GM18502 (cell line): ENCODE measurements at regions not wholly inside any gene's neighbourhood (a gene's known extent, or its start where the extent isn't known, plus 50 kb on each side); places are given as distances from the start of the nearest gene placed in this dataset.
A peak's percentile ranks its signal among the peaks of the same experiment; 100 is the strongest.

Experiments
- ATAC-seq: cut with Tn5 transposase; IDR thresholded peaks from one replicate; pipeline ENCODE4 v1.9.1; 2021; ENCODE audit warnings: mild to moderate bottlenecking; ENCODE audit not compliant: unreplicated experiment, poor library complexity

DNA sequence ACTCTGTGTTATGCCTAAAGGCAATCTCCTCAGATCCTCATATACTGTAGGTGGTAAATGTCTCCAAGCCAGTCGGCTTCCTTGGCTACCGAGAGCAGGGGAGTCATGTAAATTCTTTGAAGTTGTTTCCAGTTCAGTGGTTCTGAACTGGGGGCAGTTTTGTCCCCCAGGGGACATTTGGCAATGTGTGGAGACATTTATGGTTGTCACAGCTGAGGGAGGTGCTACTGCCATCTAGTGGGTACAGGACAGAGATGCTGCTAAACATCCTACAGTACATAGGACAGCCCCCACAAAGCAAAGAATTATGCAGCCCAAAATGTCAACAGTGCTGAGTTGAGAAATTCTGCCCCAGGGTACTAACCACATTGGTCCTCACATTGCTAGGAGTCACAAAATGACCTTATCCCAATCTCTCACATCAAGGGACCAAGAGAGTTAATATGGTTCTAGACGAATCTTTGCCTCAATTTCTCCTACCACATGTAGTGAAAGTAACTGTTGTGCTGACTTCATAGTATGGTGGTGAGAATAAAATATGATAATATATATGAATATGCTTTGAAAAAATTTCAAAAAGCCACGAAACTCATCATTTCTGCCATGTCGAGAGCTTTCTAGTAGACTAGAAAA lies 104.4 kb upstream of the ARHGAP24 start:
- peak; percentile 91 for ATAC-seq

DNA sequence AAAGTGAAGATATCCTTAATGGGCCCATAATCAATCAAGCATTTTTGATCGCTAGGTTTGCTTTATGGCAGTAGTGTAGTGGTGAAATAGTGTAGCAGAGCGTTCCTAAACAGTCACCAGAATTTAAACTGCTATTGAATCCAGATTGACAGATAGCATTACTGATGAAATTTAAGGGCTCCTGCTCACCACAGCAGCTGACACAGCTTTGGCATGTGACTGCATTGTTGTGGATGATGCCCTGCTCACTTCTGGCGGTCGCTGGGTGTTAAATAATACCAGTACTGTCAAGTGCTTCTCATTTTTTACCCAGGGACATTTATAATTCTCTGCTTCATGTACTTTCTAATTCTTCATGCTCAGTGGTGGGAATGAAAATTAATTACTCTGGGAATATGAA lies 102.0 kb upstream of the ARHGAP24 start:
- ATAC-seq, result no peak

DNA sequence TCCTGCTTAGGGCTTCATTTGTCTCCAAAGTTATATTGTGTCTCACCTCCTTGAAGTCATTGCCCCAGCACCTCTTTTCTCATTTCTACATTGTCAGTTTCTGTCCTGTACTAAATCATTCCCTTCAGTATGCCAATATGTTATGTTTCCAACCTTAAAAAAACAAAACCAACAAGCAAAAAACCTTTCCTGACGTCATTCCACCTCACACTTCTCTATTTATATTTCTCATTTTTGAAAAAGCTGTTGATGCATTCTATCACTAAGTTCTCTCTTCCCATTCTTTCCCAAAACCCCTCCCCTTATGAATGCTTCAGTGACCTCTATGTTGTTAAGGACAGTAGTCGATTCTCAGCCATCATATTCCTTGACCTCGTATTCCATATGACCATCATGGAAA lies 98.7 kb upstream of the ARHGAP24 start:
- ATAC-seq, result no peak

DNA sequence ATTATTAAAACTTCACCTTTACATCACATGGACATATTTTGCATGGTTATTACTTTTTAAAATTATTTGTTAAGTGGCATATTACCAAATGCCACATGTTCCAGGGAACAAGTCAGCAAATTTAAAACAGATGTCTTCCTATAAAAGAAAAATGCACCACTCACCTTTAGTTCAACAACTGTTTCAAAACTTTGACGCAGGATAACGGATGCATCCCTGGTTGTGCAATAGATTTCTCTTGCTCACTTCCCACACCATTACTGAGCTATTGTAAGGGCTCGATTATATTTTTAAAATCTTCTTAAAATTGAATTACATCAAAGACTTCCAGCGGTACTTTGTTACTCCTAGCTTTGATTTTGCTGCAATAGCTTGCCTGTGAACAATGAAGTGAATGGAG lies 93.0 kb upstream of the ARHGAP24 start:
- ATAC-seq, result no peak

DNA sequence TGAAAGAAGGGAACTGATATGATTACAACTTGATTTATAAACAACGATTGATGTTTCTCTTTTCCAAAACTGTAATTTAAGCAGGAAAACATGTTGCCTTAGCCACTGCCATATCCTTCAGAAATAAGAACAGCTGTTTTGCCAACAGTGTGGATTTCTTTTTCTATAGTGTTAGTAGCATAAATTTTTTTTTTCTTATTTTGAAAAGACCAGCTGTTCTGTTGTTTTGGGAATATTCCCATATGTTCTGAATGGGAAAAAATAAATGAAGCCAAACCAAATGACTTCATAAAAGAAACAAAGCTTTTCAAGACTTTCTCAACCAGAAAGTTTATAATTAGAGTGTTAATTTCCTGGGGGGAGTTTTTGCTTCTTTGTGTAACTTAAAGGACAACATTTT lies 83.9 kb upstream of the ARHGAP24 start:
- ATAC-seq, result no peak

DNA sequence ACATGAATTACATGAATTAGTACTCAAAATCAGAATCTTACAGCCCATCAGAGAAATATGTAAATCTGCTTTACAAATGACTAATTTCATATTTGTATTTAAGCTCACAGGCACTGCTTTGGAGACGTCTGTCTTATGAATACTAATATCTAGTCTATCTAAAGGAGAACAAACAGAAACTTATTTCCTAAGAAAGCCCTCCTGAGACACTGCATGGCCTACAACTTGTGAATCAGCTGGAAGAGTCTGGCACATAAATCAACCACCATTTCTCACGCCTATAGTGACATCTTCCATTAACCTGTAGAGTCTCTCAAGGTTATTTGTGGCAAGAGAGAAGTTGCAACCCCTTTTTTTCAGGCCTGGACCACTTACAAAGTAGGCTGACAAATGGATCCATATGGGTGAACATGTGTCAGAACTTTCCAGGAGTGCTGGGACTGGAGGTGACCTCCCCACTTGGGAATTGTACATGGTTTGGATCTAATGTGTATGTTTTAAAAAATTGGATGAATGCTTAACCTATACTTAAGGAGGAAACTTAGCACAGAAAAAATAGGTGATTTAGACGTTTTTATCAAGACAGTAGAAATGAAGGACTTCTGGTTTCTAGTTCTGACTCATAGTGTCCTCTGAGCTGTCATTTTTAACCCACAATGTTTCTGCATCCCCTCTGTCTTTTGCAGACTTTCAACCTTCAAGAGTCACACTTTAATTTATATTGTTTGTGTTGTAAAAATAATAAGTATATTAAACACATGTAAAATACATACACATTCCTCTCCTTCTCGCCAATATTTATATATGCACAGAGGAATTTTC lies 83.2 kb upstream of the ARHGAP24 start:
- ATAC-seq, result peak; percentile 89

DNA sequence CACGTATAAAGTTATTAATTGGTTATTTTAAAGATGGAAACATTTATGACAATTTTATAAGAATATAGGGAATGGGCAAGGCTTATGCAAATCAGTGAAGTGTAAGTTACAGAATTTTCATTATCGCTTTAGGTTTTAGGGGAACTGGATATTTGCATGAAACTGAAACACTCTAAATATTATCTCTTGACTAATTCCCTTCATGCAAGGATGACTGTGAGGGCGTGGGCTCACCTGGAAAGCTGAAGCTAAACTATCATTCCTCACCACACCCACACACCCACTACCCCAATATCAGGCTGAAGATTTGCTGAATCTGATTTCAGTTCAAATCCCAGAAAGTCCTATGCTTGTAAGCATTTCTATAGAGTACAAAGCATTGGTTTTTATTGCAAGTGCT lies 81.7 kb upstream of the ARHGAP24 start:
- peak; percentile 69 for ATAC-seq

DNA sequence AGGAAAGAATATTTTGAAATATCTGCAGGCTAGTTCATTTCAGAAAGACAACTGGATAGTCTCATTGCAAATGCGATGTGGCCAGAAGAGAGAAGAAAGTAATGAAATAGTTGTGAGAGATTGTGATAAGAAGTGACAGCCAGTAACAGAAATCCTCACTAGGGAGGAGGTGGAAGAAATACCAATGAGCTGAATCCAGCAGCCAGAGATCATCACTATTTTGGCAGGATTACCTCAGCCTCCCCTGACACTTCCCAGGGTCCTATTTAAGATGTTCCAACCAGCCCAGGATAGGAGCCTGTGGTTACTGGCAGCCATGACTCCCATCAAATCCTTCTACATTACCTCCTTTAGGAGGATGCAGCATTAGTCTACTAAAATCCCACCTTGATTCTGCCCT lies 76.7 kb upstream of the ARHGAP24 start:
- no peak for ATAC-seq

DNA sequence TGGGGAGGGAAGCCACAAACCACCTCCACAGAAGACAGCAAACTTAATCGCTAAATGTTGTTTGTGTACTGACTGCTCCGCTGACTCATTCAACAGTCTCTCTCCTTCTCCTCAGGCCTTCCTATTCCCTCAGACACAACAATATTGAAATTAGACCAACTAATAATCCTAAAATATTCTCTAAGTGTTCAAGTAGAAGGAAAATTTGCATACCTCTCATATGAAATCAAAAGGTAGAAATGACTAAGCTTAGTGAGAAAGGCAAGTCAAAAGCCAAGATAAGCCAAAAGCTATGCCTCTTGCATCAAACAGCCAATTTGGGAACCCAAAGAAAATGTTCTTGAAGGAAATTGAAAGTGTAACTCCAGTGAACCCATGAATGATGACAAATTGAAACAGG lies 75.7 kb upstream of the ARHGAP24 start:
- peak; percentile 91 for ATAC-seq

DNA sequence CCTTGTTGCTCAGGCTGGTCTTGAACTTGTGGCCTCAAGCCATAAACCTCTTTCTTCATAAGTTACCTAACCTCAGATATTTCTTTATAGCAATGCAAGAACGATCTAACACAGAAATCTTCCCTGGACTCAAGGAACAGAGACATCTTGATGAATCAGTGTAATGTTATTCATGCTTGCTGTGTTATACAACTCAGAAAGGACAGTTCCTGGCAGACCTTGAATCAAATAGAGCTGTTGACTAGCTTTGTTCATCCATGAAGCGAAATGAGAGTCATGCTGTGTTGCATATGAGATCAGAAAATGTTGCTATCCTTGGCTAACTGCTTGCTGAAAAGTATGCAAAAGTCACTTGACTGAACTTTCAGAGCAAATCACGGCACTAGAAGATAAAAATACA lies 72.6 kb upstream of the ARHGAP24 start:
- ATAC-seq, result no peak

DNA sequence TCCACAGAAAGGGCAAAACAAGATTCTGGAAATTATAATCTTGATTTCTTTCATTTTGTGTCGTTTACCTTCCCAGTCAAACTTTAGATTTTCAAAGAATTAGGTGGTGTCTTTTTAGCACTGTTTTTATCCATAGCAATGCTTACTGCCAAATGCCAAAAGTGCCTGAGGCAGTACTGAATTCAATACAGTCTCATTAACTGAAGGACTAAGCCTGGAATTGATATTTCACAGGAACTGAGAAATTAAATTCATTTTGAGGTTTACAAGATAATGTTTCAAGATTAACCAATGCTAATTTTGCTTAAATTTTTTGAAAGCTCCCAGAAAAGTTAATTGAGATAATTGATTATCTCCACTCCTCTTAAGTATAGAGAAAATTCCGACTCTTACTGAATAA lies 68.8 kb upstream of the ARHGAP24 start:
- no peak for ATAC-seq

DNA sequence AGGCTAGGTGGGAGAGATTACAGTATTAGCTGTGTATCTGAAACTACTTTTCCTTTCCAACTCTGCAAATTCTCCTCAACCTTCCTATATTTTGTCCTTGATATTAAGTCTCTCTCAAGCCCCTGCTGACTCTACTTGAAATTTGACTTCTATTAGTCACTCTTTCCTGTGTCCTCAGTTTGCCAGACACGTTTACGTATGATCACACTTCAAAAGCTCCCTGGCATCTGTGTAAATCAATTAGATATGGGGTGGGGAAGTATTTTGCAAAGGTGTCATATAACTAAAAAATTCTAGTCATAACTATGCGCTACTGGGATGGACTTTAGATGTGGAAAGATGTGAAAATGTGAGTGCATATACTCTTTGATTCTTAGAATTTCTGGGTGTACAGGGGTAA lies 67.4 kb upstream of the ARHGAP24 start:
- no peak for ATAC-seq

DNA sequence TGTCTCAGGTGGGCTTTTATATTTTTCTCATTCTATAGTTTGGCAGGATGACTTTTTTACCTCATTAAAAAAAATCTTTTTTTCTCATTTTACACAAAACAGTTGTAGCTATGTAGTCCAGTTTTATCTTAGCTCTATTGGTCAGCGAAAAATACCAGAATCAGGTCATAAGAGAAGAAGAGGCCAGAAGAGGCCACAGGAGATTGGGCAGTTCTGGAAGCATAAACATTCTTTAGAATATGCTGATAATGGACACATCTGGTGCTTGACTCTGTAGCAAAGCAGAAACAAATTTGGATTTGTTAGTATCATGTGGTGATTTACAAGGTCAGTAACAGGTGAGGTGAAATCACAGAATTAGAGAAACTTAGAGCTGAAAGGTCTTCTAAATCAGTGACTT lies 66.6 kb upstream of the ARHGAP24 start:
- no peak for ATAC-seq

DNA sequence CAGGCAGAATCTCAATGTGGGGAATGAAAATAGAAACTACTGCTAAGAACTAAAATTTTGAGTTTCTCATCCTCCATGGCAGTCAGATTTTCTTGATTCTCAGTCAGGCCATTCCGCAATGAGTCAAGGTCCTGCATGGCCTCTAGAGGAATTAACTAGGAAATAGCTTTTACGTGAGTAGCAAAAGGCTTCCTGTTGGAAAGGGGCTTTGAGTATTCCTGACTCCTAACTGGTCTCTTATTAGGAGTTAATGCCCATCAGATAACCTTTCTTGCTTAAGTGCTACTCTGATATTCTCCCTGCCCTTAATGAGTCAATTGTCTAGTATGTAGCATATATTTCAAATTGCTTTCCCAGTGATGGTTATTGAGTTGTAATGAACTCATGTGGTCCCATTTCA lies 65.7 kb upstream of the ARHGAP24 start:
- no peak for ATAC-seq

DNA sequence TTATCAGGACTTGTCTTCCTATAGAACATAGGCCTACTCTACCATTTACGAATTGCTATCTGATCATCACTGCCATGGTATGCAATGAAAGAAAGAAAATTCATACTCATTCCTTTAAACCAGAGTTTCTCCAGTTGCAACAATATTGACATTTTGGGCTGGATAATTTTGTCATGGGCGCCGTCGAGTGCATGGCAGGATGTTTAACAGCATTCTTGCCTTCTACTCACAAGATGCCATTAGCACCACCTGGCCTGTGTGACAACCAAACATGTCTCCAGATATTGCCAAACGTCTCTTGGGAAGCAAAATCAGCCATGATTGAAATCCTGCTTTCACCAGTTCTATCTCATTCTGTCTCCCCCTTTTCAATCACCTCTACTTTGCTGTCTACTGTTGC lies 63.6 kb upstream of the ARHGAP24 start:
- no peak for ATAC-seq

DNA sequence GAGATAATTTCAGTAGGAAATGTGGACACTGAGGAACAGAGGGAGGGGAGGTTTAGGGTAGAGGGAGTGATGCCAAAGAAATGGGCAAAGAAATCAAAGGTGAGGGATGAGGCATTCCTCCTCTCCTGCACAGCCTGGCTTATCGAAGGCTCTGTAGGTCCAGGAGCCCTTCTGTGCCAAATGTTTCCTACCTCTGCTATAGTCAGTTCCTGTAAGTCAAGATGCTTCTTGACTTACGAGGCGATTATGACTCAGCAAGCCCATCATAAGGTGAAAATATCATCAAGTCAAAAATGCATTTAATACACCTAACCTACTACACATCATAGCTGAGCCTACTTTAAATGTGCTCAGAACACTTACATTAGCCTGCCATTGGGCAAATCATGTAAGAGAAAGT lies 60.0 kb upstream of the ARHGAP24 start:
- no peak for ATAC-seq

DNA sequence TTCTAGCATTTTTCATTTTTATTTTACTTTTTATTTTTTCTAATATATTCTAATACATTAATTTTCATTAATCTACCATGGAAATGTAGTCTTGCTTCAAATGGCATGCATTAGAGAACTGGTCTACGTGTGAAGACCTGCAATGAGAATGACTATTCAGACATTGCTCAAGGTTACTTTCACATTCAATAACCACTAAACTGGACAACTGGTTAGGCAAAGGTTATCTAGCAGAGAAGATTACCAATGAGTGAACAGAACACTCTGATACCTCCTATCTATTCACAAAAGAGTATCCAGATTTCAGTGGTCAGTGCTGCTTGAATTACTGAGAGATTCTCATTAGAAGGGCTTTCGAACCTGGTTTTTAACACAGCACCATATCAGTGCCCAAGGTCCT lies 58.9 kb upstream of the ARHGAP24 start:
- no peak for ATAC-seq

DNA sequence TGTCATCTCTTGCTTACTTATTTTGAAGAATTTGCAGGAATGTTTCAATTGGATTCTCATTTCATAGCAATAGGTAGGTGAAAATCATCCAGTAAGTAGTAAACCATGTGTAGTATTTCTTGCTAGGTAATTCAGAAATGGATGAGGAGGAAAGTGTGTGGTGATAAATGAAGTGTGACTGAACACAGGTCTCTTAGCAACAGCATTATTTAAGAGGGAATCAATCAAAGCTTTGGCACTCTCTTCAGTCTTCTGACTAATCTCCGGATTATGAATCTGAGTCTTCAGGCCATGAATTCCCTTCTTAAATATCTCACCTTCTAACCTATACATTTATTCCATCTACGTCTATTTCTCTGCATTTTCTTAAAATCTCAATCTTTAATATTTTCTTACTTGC lies 55.8 kb upstream of the ARHGAP24 start:
- ATAC-seq, result no peak

DNA sequence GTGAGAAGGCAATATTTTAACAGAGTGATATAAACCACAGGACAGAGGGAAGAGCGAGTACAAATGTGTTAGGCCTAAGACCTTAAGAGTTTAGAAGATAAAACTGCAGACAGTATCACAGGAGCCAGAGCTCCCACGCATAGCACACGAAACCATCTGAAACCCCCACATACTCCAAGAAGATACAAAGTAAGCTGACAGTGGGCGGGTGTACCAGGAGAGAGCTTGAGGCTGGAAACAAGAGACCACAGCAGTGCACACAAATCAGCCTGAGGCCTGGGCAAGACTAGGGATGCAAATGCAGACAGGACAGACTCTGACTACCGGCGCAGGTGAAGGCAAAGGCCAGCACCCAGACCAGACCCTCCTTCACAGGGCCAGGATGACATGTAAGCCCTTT lies 54.1 kb upstream of the ARHGAP24 start:
- no peak for ATAC-seq

DNA sequence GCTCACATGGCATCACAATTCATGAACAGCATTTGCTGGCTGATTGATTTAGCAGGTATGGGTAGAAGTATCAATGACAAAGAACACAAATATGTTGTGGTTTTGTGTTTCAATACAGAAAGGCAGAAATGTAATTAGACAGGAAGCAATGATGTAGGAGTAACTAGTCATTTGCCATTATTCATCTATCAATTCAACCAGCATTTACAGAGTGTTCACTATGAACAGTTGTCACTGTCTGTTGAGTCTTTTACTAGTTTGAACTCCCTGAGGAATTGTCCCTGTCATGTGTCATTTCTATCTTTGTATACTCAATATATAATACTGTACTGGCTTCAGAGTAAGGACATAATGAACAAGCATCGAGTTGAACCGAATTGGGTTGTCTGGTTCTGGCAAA lies 51.5 kb upstream of the ARHGAP24 start:
- ATAC-seq, result no peak
